GM12878 (cell line): ENCODE measurements at regions not wholly inside any gene's neighbourhood (a gene's known extent, or its start where the extent isn't known, plus 50 kb on each side); places are given as distances from the start of the nearest gene placed in this dataset.

Source experiments
- ATAC-seq: fragments of 200-7000 bp; cut with Tn5 transposase; 3 replicates; pipeline ENCODE4 v1.9.1; 2020; ENCODE audit warnings: mild to moderate bottlenecking, moderate library complexity
- BruUV-seq: library from RNA; stranded (reverse); fragments of 400-500 nt; replicated peaks from 2 replicates; lab custom pipeline; 2021; lab: Mats Ljungman, UMichigan
- CTCF ChIA-PET: fragments of 300-600 bp; sonication (Branson Sonifier 250); formaldehyde crosslinking; extraction: SDS; loops from one replicate; lab custom pipeline; 2021; ENCODE audit warnings: inconsistent platforms; lab: Yijun Ruan, JAX
- POLR2A ChIA-PET: fragments of 350-600 bp; formaldehyde crosslinking; extraction: SDS; loops from one replicate; lab custom pipeline; 2021; ENCODE audit warnings: inconsistent platforms; lab: Charles Lee
- RAD21 ChIA-PET: fragments of 300-600 bp; sonication (Branson Sonifier 250); formaldehyde crosslinking; loops from one replicate; lab custom pipeline; 2023; ENCODE audit warnings: antibody characterized with exemption; ENCODE audit not compliant: unreplicated experiment; lab: Charles Lee
- SMC1A ChIA-PET: fragments of 300-600 bp; sonication (Branson Sonifier 250); formaldehyde crosslinking; loops from one replicate; lab custom pipeline; 2023; ENCODE audit not compliant: unreplicated experiment, uncharacterized antibody; lab: Charles Lee
- DNase-seq: peaks from one replicate; pipeline ENCODE4 v3.0.0-alpha.2; 2011; ENCODE audit warnings: low read depth, low spot score
- FAIRE-seq: peaks from 3 replicates; lab custom pipeline; 2011; peaks lifted over from hg19 to GRCh38; lab: Jason Lieb, UNC
- H2AFZ ChIP-seq: 2 replicates; pipeline ENCODE4 v1.6.0; 2011; ENCODE audit warnings: low read depth, low read length, control low read depth; ENCODE audit not compliant: control insufficient read depth
- H3K27ac ChIP-seq: 2 replicates; pipeline ENCODE4 v1.5.1; 2011; ENCODE audit warnings: control low read depth; ENCODE audit not compliant: control insufficient read depth, insufficient read depth
- H3K27me3 ChIP-seq, 2 experiments: replicated peaks in 1 of 2; 2 replicates each; pipeline versions ENCODE4 v1.6.0 to v1.6.1; 2011; ENCODE audit warnings: low read length in 1 of 2; ENCODE audit not compliant: control insufficient read depth in 2 of 2, insufficient read depth in 2 of 2
- H3K36me3 ChIP-seq, 2 experiments: 2 replicates each; pipeline ENCODE4 v1.5.1; 2011; ENCODE audit warnings: low read length in 1 of 2; ENCODE audit not compliant: control insufficient read depth in 2 of 2, insufficient read depth in 2 of 2
- H3K4me1 ChIP-seq: 2 replicates; pipeline ENCODE4 v1.6.1; 2011; ENCODE audit warnings: mild to moderate bottlenecking, low read length, moderate library complexity, mixed read lengths; ENCODE audit not compliant: control insufficient read depth, insufficient read depth
- H3K4me2 ChIP-seq: 2 replicates; pipeline ENCODE4 v1.6.0; 2011; ENCODE audit warnings: control low read depth; ENCODE audit not compliant: control insufficient read depth, insufficient read depth
- H3K4me3 ChIP-seq: fragments of 200-600 bp; sonication (generic); 2 replicates; pipeline ENCODE4 v1.5.1; 2016
- H3K79me2 ChIP-seq: 2 replicates; pipeline ENCODE4 v1.6.0; 2011; ENCODE audit warnings: low read length; ENCODE audit not compliant: control insufficient read depth, insufficient read depth
- H3K9ac ChIP-seq: 2 replicates; pipeline ENCODE4 v1.8.0; 2011; ENCODE audit warnings: low read length, control low read depth, mixed read lengths; ENCODE audit not compliant: control insufficient read depth, insufficient read depth
- H3K9me3 ChIP-seq: replicated peaks from 3 replicates; pipeline ENCODE4 v1.5.1; 2011; ENCODE audit warnings: mild to moderate bottlenecking, low read length; ENCODE audit not compliant: control insufficient read depth, insufficient read depth
- H4K20me1 ChIP-seq: 2 replicates; pipeline ENCODE4 v1.6.0; 2011; ENCODE audit not compliant: control insufficient read depth, insufficient read depth
- BHLHE40 ChIP-seq, 2 experiments: fragments of 450-650 bp in 1 of 2; IDR thresholded peaks; 2 replicates each; pipeline ENCODE4 v1.6.1; 2011 to 2017; ENCODE audit warnings: low read depth in 2 of 2, borderline replicate concordance in 1 of 2, improper control_type of control experiment in 1 of 2, low read length in 1 of 2, mild to moderate bottlenecking in 1 of 2
- BRCA1 ChIP-seq: IDR thresholded peaks from 2 replicates; pipeline ENCODE4 v1.6.1; 2011; ENCODE audit warnings: low read depth, low read length, improper control_type of control experiment
- CBX3 ChIP-seq: fragments of 200-600 bp; sonication (generic); IDR thresholded peaks from 2 replicates; pipeline ENCODE4 v1.6.1; 2016; ENCODE audit warnings: low read depth, borderline replicate concordance
- CBX5 ChIP-seq: sonication (generic); IDR thresholded peaks from 2 replicates; pipeline ENCODE4 v1.6.1; 2016; ENCODE audit warnings: low read depth, moderate library complexity, mild to moderate bottlenecking, inconsistent platforms
- CTCF ChIP-seq, 3 experiments: IDR thresholded peaks in 2 of 3; conservative IDR thresholded peaks in 1 of 3; 2 replicates each; pipeline ENCODE4 v1.5.1; 2011; ENCODE audit warnings: low read depth in 3 of 3, low read length in 3 of 3, mild to moderate bottlenecking in 3 of 3, control low read depth in 2 of 3, moderate library complexity in 2 of 3, inconsistent platforms in 1 of 3, mixed read lengths in 1 of 3; ENCODE audit not compliant: control insufficient read depth in 2 of 3, insufficient read depth in 1 of 3; ENCODE audit errors: extremely low read depth in 1 of 3
- FOXK2 ChIP-seq: fragments of 450-650 bp; IDR thresholded peaks from 2 replicates; pipeline ENCODE4 v1.6.1; 2017; ENCODE audit warnings: mild to moderate bottlenecking, moderate library complexity
- KAT2A ChIP-seq: conservative IDR thresholded peaks from 2 replicates; pipeline ENCODE4 v1.6.1; 2011; ENCODE audit warnings: low read depth, low read length; ENCODE audit not compliant: control insufficient read depth
- NFIC ChIP-seq: IDR thresholded peaks from 2 replicates; pipeline ENCODE4 v1.6.1; 2012; ENCODE audit warnings: low read depth, mild to moderate bottlenecking, inconsistent platforms, low read length, moderate library complexity
- RUNX3 ChIP-seq: IDR thresholded peaks from 2 replicates; pipeline ENCODE4 v1.6.1; 2012; ENCODE audit warnings: low read length, inconsistent platforms
- SIN3A ChIP-seq: IDR thresholded peaks from 2 replicates; pipeline ENCODE4 v1.6.1; 2012; ENCODE audit warnings: low read depth, low read length, improper control_type of control experiment
- SMC3 ChIP-seq: IDR thresholded peaks from 2 replicates; pipeline ENCODE4 v1.6.1; 2011; ENCODE audit warnings: low read length, improper control_type of control experiment, borderline replicate concordance
- SREBF2 ChIP-seq: IDR thresholded peaks from 2 replicates; pipeline ENCODE4 v1.6.1; 2012; ENCODE audit warnings: mild to moderate bottlenecking, low read length
- in situ Hi-C: fragments of 300-500 bp; cut with MboI; formaldehyde crosslinking; loops from 9 replicates; pipeline ENCODE4 v1.14.3; 2018; ENCODE audit warnings: mixed read lengths
- intact Hi-C: fragments of 100-400 bp; cut with micrococcal nuclease; formaldehyde crosslinking; loops from one replicate; pipeline ENCODE4 v1.14.2; 2022; ENCODE audit not compliant: unreplicated experiment
- TF ChIP-seq, protein P1 (sequence below): fragments of 450-650 bp; formaldehyde crosslinking; IDR thresholded peaks from 2 replicates; pipeline ENCODE4 v1.5.0; 2022; ENCODE audit warnings: mild to moderate bottlenecking, missing genetic modification characterization

- CTCF ChIA-PET: no interaction called here
These were observed 100.4 kb downstream of the LURAP1L start for GRCh38 chr9:12875191-12875590.

More at GRCh38 chr9:12875191-12875590, 100.4 kb downstream of the LURAP1L start:
- no TSS peak for BruUV-seq
- no peak for FAIRE-seq
- Histone ChIP-seq H3K9me3 (no peaks in the 10 kb centered on the region), H3K4me1 (no peaks in the 10 kb centered on the region), H3K79me2 (no peaks in the 10 kb centered on the region), H3K27ac (no peak overlapping the region)
- POLR2A ChIA-PET: no interaction called here
- TF ChIP-seq, protein P1, sequence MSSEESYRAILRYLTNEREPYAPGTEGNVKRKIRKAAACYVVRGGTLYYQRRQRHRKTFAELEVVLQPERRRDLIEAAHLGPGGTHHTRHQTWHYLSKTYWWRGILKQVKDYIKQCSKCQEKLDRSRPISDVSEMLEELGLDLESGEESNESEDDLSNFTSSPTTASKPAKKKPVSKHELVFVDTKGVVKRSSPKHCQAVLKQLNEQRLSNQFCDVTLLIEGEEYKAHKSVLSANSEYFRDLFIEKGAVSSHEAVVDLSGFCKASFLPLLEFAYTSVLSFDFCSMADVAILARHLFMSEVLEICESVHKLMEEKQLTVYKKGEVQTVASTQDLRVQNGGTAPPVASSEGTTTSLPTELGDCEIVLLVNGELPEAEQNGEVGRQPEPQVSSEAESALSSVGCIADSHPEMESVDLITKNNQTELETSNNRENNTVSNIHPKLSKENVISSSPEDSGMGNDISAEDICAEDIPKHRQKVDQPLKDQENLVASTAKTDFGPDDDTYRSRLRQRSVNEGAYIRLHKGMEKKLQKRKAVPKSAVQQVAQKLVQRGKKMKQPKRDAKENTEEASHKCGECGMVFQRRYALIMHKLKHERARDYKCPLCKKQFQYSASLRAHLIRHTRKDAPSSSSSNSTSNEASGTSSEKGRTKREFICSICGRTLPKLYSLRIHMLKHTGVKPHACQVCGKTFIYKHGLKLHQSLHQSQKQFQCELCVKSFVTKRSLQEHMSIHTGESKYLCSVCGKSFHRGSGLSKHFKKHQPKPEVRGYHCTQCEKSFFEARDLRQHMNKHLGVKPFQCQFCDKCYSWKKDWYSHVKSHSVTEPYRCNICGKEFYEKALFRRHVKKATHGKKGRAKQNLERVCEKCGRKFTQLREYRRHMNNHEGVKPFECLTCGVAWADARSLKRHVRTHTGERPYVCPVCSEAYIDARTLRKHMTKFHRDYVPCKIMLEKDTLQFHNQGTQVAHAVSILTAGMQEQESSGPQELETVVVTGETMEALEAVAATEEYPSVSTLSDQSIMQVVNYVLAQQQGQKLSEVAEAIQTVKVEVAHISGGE (CRISPR knock-in tag): no peak
- no peak for TF ChIP-seq SMC3
- no peak for TF ChIP-seq NFIC
- TF ChIP-seq BRCA1: no peak
- TF ChIP-seq CBX5: no peak
- no peak for TF ChIP-seq BHLHE40 (IDR thresholded peaks at IDR 0.05; ENCODE audit: borderline replicate concordance in 1 of 2, low read depth in 2 of 2, low read length in 1 of 2)
- TF ChIP-seq SIN3A: no peak
- no peak for TF ChIP-seq SREBF2
- no peak for TF ChIP-seq FOXK2
- no peak for TF ChIP-seq CTCF (IDR thresholded peaks at IDR 0.05 in 2 of 3, conservative IDR thresholded peaks at IDR 0.05 in 1 of 3; ENCODE audit: control insufficient read depth in 2 of 3, extremely low read depth in 1 of 3, insufficient read depth in 1 of 3, low read depth in 3 of 3, low read length in 3 of 3)
- no peak for TF ChIP-seq KAT2A
- TF ChIP-seq RUNX3: no peak
- TF ChIP-seq CBX3: no peak
- TF ChIP-seq, all 136 proteins: peak for 0
- intact Hi-C loops: no loop called here
- Histone ChIP-seq H3K9ac (no peak overlapping the region), H3K4me3 (no peak overlapping the region), H3K4me2 (no peak overlapping the region), H2AFZ (no peak overlapping the region), H3K36me3 (no peaks in the 10 kb centered on the region), H3K27me3 (no peaks in the 10 kb centered on the region), H4K20me1 (no peaks in the 10 kb centered on the region)
- in situ Hi-C loops: no loop called here
- DNase-seq: no peak
- ATAC-seq: no peak
- ChIA-PET RAD21 (no interaction called here), SMC1A (interaction anchor here (1.4 kb wide), 1 partner anchor 12 kb away, joined by 5 read pairs; no protein-coding TSS in a partner anchor)
